Tibial artery (tissue), 4 donors: ENCODE measurements at regions not wholly inside any gene's neighbourhood (a gene's known extent, or its start where the extent isn't known, plus 50 kb on each side); places are given as distances from the start of the nearest gene placed in this dataset.
A peak's percentile ranks its signal among the peaks of the same experiment; 100 is the strongest.

Experiments
- DNase-seq, 2 donors: peaks; one replicate each; pipeline ENCODE4 v3.0.0-alpha.2; 2019
- H3K27ac ChIP-seq, 2 donors: fragments of 200-600 bp; sonication (generic) in 1 of 2; 1 replicate in 1 of 2; 2 replicates in 1 of 2; pipeline ENCODE4 v1.5.1; 2018 to 2019; ENCODE audit warnings: mild to moderate bottlenecking in 1 of 2
- H3K27me3 ChIP-seq, 2 donors: fragments of 200-600 bp; sonication (generic) in 1 of 2; one replicate each; pipeline versions ENCODE4 v1.5.1 to v1.6.0; 2016 to 2019
- H3K36me3 ChIP-seq, 3 donors: fragments of 200-600 bp; sonication (generic) in 2 of 3; one replicate each; pipeline ENCODE4 v1.5.1; 2016 to 2019; ENCODE audit warnings: mild to moderate bottlenecking in 2 of 3
- H3K4me1 ChIP-seq, 4 donors: fragments of 200-600 bp; sonication (generic) in 2 of 4; 1 replicate in 3 of 4; 2 replicates in 1 of 4; pipeline ENCODE4 v1.5.1; 2016 to 2019
- H3K4me3 ChIP-seq, 2 donors: fragments of 200-600 bp; sonication (generic) in 1 of 2; 1 replicate in 1 of 2; 2 replicates in 1 of 2; pipeline ENCODE4 v1.5.1; 2018 to 2019; ENCODE audit warnings: mild to moderate bottlenecking in 2 of 2
- H3K9me3 ChIP-seq, 3 donors: fragments of 200-600 bp; sonication (generic) in 1 of 3; one replicate each; pipeline ENCODE4 v1.5.1; 2016 to 2019
- intact Hi-C: fragments of 100-400 bp; cut with DNase I; formaldehyde crosslinking; loops from one replicate; pipeline ENCODE4 v1.15.0; 2023; ENCODE audit warnings: low total_unique reads
- TF ChIP-seq, protein P1 (sequence below), 2 experiments: fragments of 200-600 bp in 1 of 2; fragments of 450-650 bp in 1 of 2; IDR thresholded peaks; one replicate each; pipeline ENCODE4 v1.5.1; 2017 to 2019; ENCODE audit warnings: antibody characterized with exemption in 2 of 2, mild to moderate bottlenecking in 1 of 2, moderate library complexity in 1 of 2

- TF ChIP-seq, protein P1, sequence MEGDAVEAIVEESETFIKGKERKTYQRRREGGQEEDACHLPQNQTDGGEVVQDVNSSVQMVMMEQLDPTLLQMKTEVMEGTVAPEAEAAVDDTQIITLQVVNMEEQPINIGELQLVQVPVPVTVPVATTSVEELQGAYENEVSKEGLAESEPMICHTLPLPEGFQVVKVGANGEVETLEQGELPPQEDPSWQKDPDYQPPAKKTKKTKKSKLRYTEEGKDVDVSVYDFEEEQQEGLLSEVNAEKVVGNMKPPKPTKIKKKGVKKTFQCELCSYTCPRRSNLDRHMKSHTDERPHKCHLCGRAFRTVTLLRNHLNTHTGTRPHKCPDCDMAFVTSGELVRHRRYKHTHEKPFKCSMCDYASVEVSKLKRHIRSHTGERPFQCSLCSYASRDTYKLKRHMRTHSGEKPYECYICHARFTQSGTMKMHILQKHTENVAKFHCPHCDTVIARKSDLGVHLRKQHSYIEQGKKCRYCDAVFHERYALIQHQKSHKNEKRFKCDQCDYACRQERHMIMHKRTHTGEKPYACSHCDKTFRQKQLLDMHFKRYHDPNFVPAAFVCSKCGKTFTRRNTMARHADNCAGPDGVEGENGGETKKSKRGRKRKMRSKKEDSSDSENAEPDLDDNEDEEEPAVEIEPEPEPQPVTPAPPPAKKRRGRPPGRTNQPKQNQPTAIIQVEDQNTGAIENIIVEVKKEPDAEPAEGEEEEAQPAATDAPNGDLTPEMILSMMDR (IDR thresholded peaks at IDR 0.05): no peak
- no peaks in the 10 kb centered on the region for H3K9me3 ChIP-seq
Measured at GRCh38 chr1:96185181-96185580, 536.4 kb upstream of the PTBP2 start.

GRCh38 chr1:96187020-96187419 lies 534.6 kb upstream of the PTBP2 start:
- Histone ChIP-seq H3K27ac (peak overlapping the region; percentile 55 to 62), H3K36me3 (no peaks in the 10 kb centered on the region), H3K4me3 (no peak overlapping the region), H3K9me3 (no peaks in the 10 kb centered on the region), H3K27me3 (no peaks in the 10 kb centered on the region), H3K4me1 (peaks cover 0 to 53% (median 12%) of the 10 kb centered on the region in 4 donors)
- no peak for DNase-seq
- TF ChIP-seq, protein P1 (IDR thresholded peaks at IDR 0.05): no peak
- intact Hi-C loops: no loop called here

More at GRCh38 chr1:96185181-96185580, 536.4 kb upstream of the PTBP2 start:
- Histone ChIP-seq H3K4me1 (peaks cover 0 to 48% (median 12%) of the 10 kb centered on the region in 4 donors), H3K4me3 (no peak overlapping the region), H3K36me3 (no peaks in the 10 kb centered on the region), H3K27me3 (no peaks in the 10 kb centered on the region), H3K27ac (no peak overlapping the region)
- no peak for DNase-seq
- intact Hi-C loops: no loop called here

- Histone ChIP-seq H3K27ac (no peak overlapping the region), H3K27me3 (no peaks in the 10 kb centered on the region), H3K4me3 (no peak overlapping the region), H3K36me3 (no peaks in the 10 kb centered on the region), H3K9me3 (no peaks in the 10 kb centered on the region), H3K4me1 (peaks cover 0 to 44% (median 12%) of the 10 kb centered on the region in 4 donors)
- intact Hi-C loops: no loop called here
- no peak for DNase-seq
- TF ChIP-seq, protein P1 (IDR thresholded peaks at IDR 0.05): no peak
Measured at GRCh38 chr1:96191165-96191564, 530.4 kb upstream of the PTBP2 start.

GRCh38 chr1:96206451-96206850 lies 515.1 kb upstream of the PTBP2 start:
- Histone ChIP-seq H3K4me1 (no peaks in the 10 kb centered on the region), H3K27me3 (no peaks in the 10 kb centered on the region), H3K4me3 (no peak overlapping the region), H3K36me3 (no peaks in the 10 kb centered on the region), H3K9me3 (no peaks in the 10 kb centered on the region), H3K27ac (no peak overlapping the region)
- no peak for DNase-seq
- TF ChIP-seq, protein P1 (IDR thresholded peaks at IDR 0.05): no peak
- intact Hi-C loops: no loop called here

- no peaks in the 10 kb centered on the region for H3K4me1 ChIP-seq
- no peak overlapping the region for H3K27ac ChIP-seq
- DNase-seq: no peak
- no peak overlapping the region for H3K4me3 ChIP-seq
- intact Hi-C loops: no loop called here
- H3K9me3 ChIP-seq: no peaks in the 10 kb centered on the region
- TF ChIP-seq, protein P1 (IDR thresholded peaks at IDR 0.05): no peak
- H3K27me3 ChIP-seq: no peaks in the 10 kb centered on the region
- no peaks in the 10 kb centered on the region for H3K36me3 ChIP-seq
Measured at GRCh38 chr1:96207936-96208335, 513.6 kb upstream of the PTBP2 start.

DNA sequence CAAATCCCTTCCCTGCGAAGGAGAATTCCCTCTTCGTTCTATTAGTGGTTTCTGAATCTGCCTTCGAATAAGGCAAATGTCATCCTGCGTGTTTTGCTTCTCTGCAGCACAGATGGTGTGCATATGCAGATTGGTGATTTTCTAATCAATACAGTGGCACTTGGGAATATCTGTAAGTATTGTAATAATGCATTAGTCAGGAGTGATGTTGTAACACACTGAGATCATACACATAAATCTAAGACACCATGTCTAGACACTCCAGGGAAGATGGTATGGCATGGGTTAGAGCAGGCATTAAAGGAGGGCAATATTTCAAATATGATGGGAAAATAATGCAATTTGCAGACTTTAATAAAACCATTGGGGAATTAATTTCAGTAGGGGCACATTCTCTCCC lies 513.2 kb upstream of the PTBP2 start:
- Histone ChIP-seq H3K4me3 (no peak overlapping the region), H3K9me3 (no peaks in the 10 kb centered on the region), H3K4me1 (no peaks in the 10 kb centered on the region), H3K27me3 (no peaks in the 10 kb centered on the region), H3K36me3 (no peaks in the 10 kb centered on the region), H3K27ac (no peak overlapping the region)
- TF ChIP-seq, protein P1 (IDR thresholded peaks at IDR 0.05): no peak
- intact Hi-C loops: no loop called here
- DNase-seq: no peak
